ENCODE measurements at regions not wholly inside any gene's neighbourhood (a gene's known extent, or its start where the extent isn't known, plus 50 kb on each side); places are given as distances from the start of the nearest gene placed in this dataset.
A peak's percentile ranks its signal among the peaks of the same experiment; 100 is the strongest.

- no peaks in the 10 kb centered on the region for H3K27me3 ChIP-seq (replicated peaks in 1 of 4; ENCODE audit: control extremely low read depth in 1 of 4, control insufficient read depth in 3 of 4, insufficient read depth in 4 of 4, low read length in 3 of 4)
- no peak overlapping the region for H3K9ac ChIP-seq (ENCODE audit: low read length)
- no peak overlapping the region for H3K4me3 ChIP-seq (ENCODE audit: control extremely low read depth in 1 of 5, extremely low read depth in 1 of 5, insufficient read depth in 1 of 5, low read depth in 2 of 5, low read length in 4 of 5)
- ChIA-PET CTCF (interaction anchor here (1.1 kb wide), 1 partner anchor 532 kb away, joined by 3 read pairs; the partner anchor contains the start of gene TFAP2B), POLR2A (no interaction called here)
- TF ChIP-seq EZH2 (IDR thresholded peaks at IDR 0.05; ENCODE audit: borderline replicate concordance, insufficient read depth, low read depth, low read length, poor library complexity, severe bottlenecking), result no peak
- peak; percentile 20 for TF ChIP-seq CTCF (IDR thresholded peaks at IDR 0.05)
- ATAC-seq (ENCODE audit: low read depth) (no peak), DNase-seq (no peak)
- H3K27ac ChIP-seq (ENCODE audit: low read length in 2 of 2), result no peak overlapping the region
- no peaks in the 10 kb centered on the region for H3K4me1 ChIP-seq (ENCODE audit: control insufficient read depth in 2 of 2, insufficient read depth in 2 of 2, low read length in 2 of 2)
- H3K4me1 Mint-ChIP-seq, result no peaks in the 10 kb centered on the region
- WGBS (ENCODE audit: insufficient coverage), result no CpG with 5 or more reads among the region's 2 CpGs
- intact Hi-C loops (cut with micrococcal nuclease), result loop anchor here (5.0 kb wide), 1 partner anchor 533 kb away; the partner anchor contains the start of gene TFAP2B
- H3K79me2 ChIP-seq (ENCODE audit: control insufficient read depth, insufficient read depth, low read length), result no peaks in the 10 kb centered on the region
- no peaks in the 10 kb centered on the region for H3K36me3 ChIP-seq (replicated peaks in 1 of 2; ENCODE audit: control extremely low read depth in 1 of 2, control insufficient read depth in 1 of 2, extremely low read depth in 1 of 2, insufficient read depth in 2 of 2, low read length in 1 of 2)
- H3K4me3 Mint-ChIP-seq, result no peak overlapping the region
- no peaks in the 10 kb centered on the region for H3K9me3 ChIP-seq (ENCODE audit: control extremely low read depth in 1 of 3, control insufficient read depth in 2 of 3, insufficient read depth in 1 of 3, low read length in 2 of 3)
- peaks cover 5% of the 10 kb centered on the region for H3K9me3 Mint-ChIP-seq (ENCODE audit: insufficient read depth)
- H4K20me1 ChIP-seq (ENCODE audit: control insufficient read depth, insufficient read depth, low read length, poor library complexity, severe bottlenecking), result no peaks in the 10 kb centered on the region
- H3K4me2 ChIP-seq (replicated peaks; ENCODE audit: low read depth, low read length, poor library complexity, severe bottlenecking), result no peak overlapping the region
- no peaks in the 10 kb centered on the region for H3K27me3 Mint-ChIP-seq
- H3K27ac Mint-ChIP-seq, result no peak overlapping the region
- H2AFZ ChIP-seq (ENCODE audit: insufficient read depth, low read depth, low read length, poor library complexity, severe bottlenecking), result no peak overlapping the region
These were observed 531.7 kb downstream of the TFAP2B start for GRCh38 chr6:51350308-51350904.

- no peaks in the 10 kb centered on the region for H3K9me3 Mint-ChIP-seq (ENCODE audit: insufficient read depth)
- no peaks in the 10 kb centered on the region for H3K79me2 ChIP-seq (ENCODE audit: control insufficient read depth, insufficient read depth, low read length)
- intact Hi-C loops (cut with micrococcal nuclease), result loop anchor here (5.0 kb wide), 1 partner anchor 535 kb away; the partner anchor contains the start of gene TFAP2B
- no peak overlapping the region for H3K4me2 ChIP-seq (replicated peaks; ENCODE audit: low read depth, low read length, poor library complexity, severe bottlenecking)
- WGBS (ENCODE audit: insufficient coverage), result no CpG with 5 or more reads among the region's 2 CpGs
- H3K4me3 Mint-ChIP-seq, result no peak overlapping the region
- no peaks in the 10 kb centered on the region for H3K36me3 ChIP-seq (replicated peaks in 1 of 2; ENCODE audit: control extremely low read depth in 1 of 2, control insufficient read depth in 1 of 2, extremely low read depth in 1 of 2, insufficient read depth in 2 of 2, low read length in 1 of 2)
- ChIA-PET POLR2A (no interaction called here), CTCF (no interaction called here)
- DNase-seq (no peak), ATAC-seq (ENCODE audit: low read depth) (no peak)
- no peak for TF ChIP-seq CTCF (IDR thresholded peaks at IDR 0.05)
- no peak for TF ChIP-seq EZH2 (IDR thresholded peaks at IDR 0.05; ENCODE audit: borderline replicate concordance, insufficient read depth, low read depth, low read length, poor library complexity, severe bottlenecking)
- no peak overlapping the region for H3K27ac ChIP-seq (ENCODE audit: low read length in 2 of 2)
- no peaks in the 10 kb centered on the region for H3K9me3 ChIP-seq (ENCODE audit: control extremely low read depth in 1 of 3, control insufficient read depth in 2 of 3, insufficient read depth in 1 of 3, low read length in 2 of 3)
- H3K27me3 Mint-ChIP-seq, result no peaks in the 10 kb centered on the region
- no peak overlapping the region for H3K9ac ChIP-seq (ENCODE audit: low read length)
- H3K27ac Mint-ChIP-seq, result no peak overlapping the region
- no peak overlapping the region for H2AFZ ChIP-seq (ENCODE audit: insufficient read depth, low read depth, low read length, poor library complexity, severe bottlenecking)
- H3K4me1 ChIP-seq (ENCODE audit: control insufficient read depth in 2 of 2, insufficient read depth in 2 of 2, low read length in 2 of 2), result no peaks in the 10 kb centered on the region
- no peak overlapping the region for H3K4me3 ChIP-seq (ENCODE audit: control extremely low read depth in 1 of 5, extremely low read depth in 1 of 5, insufficient read depth in 1 of 5, low read depth in 2 of 5, low read length in 4 of 5)
- no peaks in the 10 kb centered on the region for H4K20me1 ChIP-seq (ENCODE audit: control insufficient read depth, insufficient read depth, low read length, poor library complexity, severe bottlenecking)
- no peaks in the 10 kb centered on the region for H3K27me3 ChIP-seq (replicated peaks in 1 of 4; ENCODE audit: control extremely low read depth in 1 of 4, control insufficient read depth in 3 of 4, insufficient read depth in 4 of 4, low read length in 3 of 4)
- H3K4me1 Mint-ChIP-seq, result no peaks in the 10 kb centered on the region
These were observed 533.9 kb downstream of the TFAP2B start for GRCh38 chr6:51352506-51353029.

All from B cell (primary cell).